ENCODE measurements at regions not wholly inside any gene's neighbourhood (a gene's known extent, or its start where the extent isn't known, plus 50 kb on each side); places are given as distances from the start of the nearest gene placed in this dataset.

GRCh38 chr6:137763886-137764285 lies 103.2 kb upstream of the TNFAIP3 start:
- H3K4me2 ChIP-seq (ENCODE audit: insufficient read depth in 1 of 2, low read depth in 2 of 2, low read length in 2 of 2) = no peak overlapping the region
- no peak overlapping the region for H3K56ac ChIP-seq (replicated peaks; ENCODE audit: insufficient read length, low read depth, low read length)
- no peak for FAIRE-seq
- no peak overlapping the region for H3K27ac ChIP-seq (ENCODE audit: low read depth, low read length)
- no peaks in the 10 kb centered on the region for H3K9me3 ChIP-seq (ENCODE audit: insufficient read depth in 2 of 2, low read depth in 1 of 2, low read length in 1 of 2)
- H3K23me2 ChIP-seq (ENCODE audit: low read depth, low read length) = no peaks in the 10 kb centered on the region
- no peak for DNase-seq (ENCODE audit: low read depth in 1 of 2, low spot score in 2 of 2)
- H2AK5ac ChIP-seq (ENCODE audit: low read depth, low read length) = no peak overlapping the region
- H3K9ac ChIP-seq (replicated peaks in 1 of 4; ENCODE audit: extremely low read depth in 1 of 4, low read depth in 3 of 4, low read length in 3 of 4) = no peak overlapping the region
- H3K27me3 ChIP-seq (replicated peaks in 1 of 4; ENCODE audit: control insufficient read depth in 3 of 4, extremely low read depth in 1 of 4, insufficient read depth in 3 of 4, low read length in 3 of 4) = no peaks in the 10 kb centered on the region
- H3K4ac ChIP-seq (replicated peaks; ENCODE audit: insufficient read length, low read depth, low read length) = no peak overlapping the region
- H2AFZ ChIP-seq (ENCODE audit: low read length) = no peak overlapping the region
- H2BK120ac ChIP-seq (replicated peaks; ENCODE audit: low read depth, low read length) = no peak overlapping the region
- no peak overlapping the region for H3K4me3 ChIP-seq (ENCODE audit: extremely low read depth in 1 of 4, insufficient read depth in 2 of 4, low read depth in 3 of 4, low read length in 4 of 4)
- H3K18ac ChIP-seq (ENCODE audit: extremely low read depth, low read length) = no peak overlapping the region
- no peaks in the 10 kb centered on the region for H3K36me3 ChIP-seq (ENCODE audit: control insufficient read depth in 2 of 4, insufficient read depth in 4 of 4, low read length in 3 of 4)
- H4K5ac ChIP-seq (ENCODE audit: insufficient read length, low read depth, low read length) = no peak overlapping the region
- H4K91ac ChIP-seq (replicated peaks; ENCODE audit: insufficient read length, low read length) = no peak overlapping the region
- no peak overlapping the region for H2BK12ac ChIP-seq (ENCODE audit: low read depth, low read length)
- H3K4me1 ChIP-seq (replicated peaks in 1 of 4; ENCODE audit: control insufficient read depth in 3 of 4, insufficient read depth in 4 of 4, low read length in 3 of 4) = no peaks in the 10 kb centered on the region
- no peak overlapping the region for H2BK5ac ChIP-seq (ENCODE audit: low read depth, low read length)
- no peaks in the 10 kb centered on the region for H3K79me2 ChIP-seq (ENCODE audit: control insufficient read depth in 1 of 2, insufficient read depth in 2 of 2, low read length in 2 of 2)
- no peaks in the 10 kb centered on the region for H3K79me1 ChIP-seq (ENCODE audit: low read depth, low read length)
- H2BK15ac ChIP-seq (ENCODE audit: low read length) = no peak overlapping the region
- POLR2A ChIA-PET (ENCODE audit: partially characterized antibody) = no interaction called here
- no peak overlapping the region for H3K23ac ChIP-seq (ENCODE audit: insufficient read length)
- H4K8ac ChIP-seq (ENCODE audit: extremely low read depth, insufficient read depth, low read length) = no peak overlapping the region
- CTCF ChIA-PET (ENCODE audit: partially characterized antibody) = no interaction called here
- H3K14ac ChIP-seq (ENCODE audit: insufficient read length) = no peak overlapping the region
- H2BK20ac ChIP-seq (ENCODE audit: low read length) = no peak overlapping the region
- WGBS, 2 experiments (ENCODE audit: extremely low coverage in 1 of 2, insufficient coverage in 1 of 2, insufficient read length in 1 of 2, insufficient replicate concordance in 2 of 2, low coverage in 1 of 2, low lambda C conversion rate in 2 of 2, missing lambda C conversion rate in 1 of 2) = 94% methylated on average over 1 of the region's 1 CpG; no CpG with 5 or more reads in 1 of the 2 experiments
- no peaks in the 10 kb centered on the region for H4K20me1 ChIP-seq (replicated peaks in 1 of 2; ENCODE audit: control insufficient read depth in 1 of 2, insufficient read depth in 2 of 2, low read length in 2 of 2)
- no peak for TF ChIP-seq ATF3 (IDR thresholded peaks at IDR 0.05; ENCODE audit: insufficient read depth, low read depth, low read length)
- TF ChIP-seq CTBP2 (IDR thresholded peaks at IDR 0.05; ENCODE audit: borderline replicate concordance, insufficient read depth, insufficient read length, low read length) = no peak
- no peak for TF ChIP-seq TBP (IDR thresholded peaks at IDR 0.05; ENCODE audit: low read depth, low read length)
- no peak for TF ChIP-seq TEAD4 (IDR thresholded peaks at IDR 0.05; ENCODE audit: low read depth, low read length)
- TF ChIP-seq, protein P1, sequence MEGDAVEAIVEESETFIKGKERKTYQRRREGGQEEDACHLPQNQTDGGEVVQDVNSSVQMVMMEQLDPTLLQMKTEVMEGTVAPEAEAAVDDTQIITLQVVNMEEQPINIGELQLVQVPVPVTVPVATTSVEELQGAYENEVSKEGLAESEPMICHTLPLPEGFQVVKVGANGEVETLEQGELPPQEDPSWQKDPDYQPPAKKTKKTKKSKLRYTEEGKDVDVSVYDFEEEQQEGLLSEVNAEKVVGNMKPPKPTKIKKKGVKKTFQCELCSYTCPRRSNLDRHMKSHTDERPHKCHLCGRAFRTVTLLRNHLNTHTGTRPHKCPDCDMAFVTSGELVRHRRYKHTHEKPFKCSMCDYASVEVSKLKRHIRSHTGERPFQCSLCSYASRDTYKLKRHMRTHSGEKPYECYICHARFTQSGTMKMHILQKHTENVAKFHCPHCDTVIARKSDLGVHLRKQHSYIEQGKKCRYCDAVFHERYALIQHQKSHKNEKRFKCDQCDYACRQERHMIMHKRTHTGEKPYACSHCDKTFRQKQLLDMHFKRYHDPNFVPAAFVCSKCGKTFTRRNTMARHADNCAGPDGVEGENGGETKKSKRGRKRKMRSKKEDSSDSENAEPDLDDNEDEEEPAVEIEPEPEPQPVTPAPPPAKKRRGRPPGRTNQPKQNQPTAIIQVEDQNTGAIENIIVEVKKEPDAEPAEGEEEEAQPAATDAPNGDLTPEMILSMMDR (IDR thresholded peaks at IDR 0.05; ENCODE audit: control extremely low read depth in 1 of 3, insufficient read depth in 1 of 3, low read depth in 1 of 3, low read length in 3 of 3) = no peak
- no peak for TF ChIP-seq GTF2F1 (IDR thresholded peaks at IDR 0.05; ENCODE audit: borderline replicate concordance, low read depth, low read length)
- TF ChIP-seq MAFK (IDR thresholded peaks at IDR 0.05; ENCODE audit: low read depth, low read length) = no peak
- TF ChIP-seq ASH2L (IDR thresholded peaks at IDR 0.05; ENCODE audit: low read length) = no peak
- no peak for TF ChIP-seq CREB1 (IDR thresholded peaks at IDR 0.05)
- no peak for TF ChIP-seq FOSL1 (IDR thresholded peaks at IDR 0.05; ENCODE audit: insufficient read depth, low read depth, low read length)
- TF ChIP-seq E2F6 (IDR thresholded peaks at IDR 0.05) = no peak
- no peak for TF ChIP-seq SIRT6 (IDR thresholded peaks at IDR 0.05; ENCODE audit: low read length)

Data from H1 (cell line).